HG03103 (cell line): ENCODE measurements at regions not wholly inside any gene's neighbourhood (a gene's known extent, or its start where the extent isn't known, plus 50 kb on each side); places are given as distances from the start of the nearest gene placed in this dataset.
A peak's percentile ranks its signal among the peaks of the same experiment; 100 is the strongest.
"Not testable (repeated sequence)": the region's sequence is repeated elsewhere in the genome, so short reads cannot be mapped to it uniquely, and the experiment has no call there.

Experiments used
- ATAC-seq: cut with Tn5 transposase; IDR thresholded peaks from one replicate; pipeline ENCODE4 v1.9.1; 2021; ENCODE audit warnings: low read depth; ENCODE audit not compliant: unreplicated experiment

DNA sequence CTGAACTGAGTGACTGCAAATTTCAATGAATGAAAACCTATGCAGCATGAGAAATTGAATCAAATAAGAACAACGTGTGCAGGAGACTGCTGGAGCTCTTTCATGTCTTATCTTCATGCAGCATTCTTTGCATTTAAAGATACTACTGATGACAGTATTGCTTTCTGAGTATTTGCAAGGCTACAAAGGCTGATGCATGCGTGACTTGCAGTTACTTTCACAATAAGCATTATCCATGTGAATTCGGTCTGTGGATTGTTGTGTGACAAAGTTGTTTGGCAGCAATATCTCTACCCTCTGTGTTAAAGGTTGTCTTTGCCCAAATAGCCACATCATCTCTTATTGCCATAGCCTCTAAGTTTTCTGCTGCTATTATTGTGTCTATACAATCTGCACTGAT lies 102.1 kb upstream of the FBXL17 start:
- no peak for ATAC-seq

DNA sequence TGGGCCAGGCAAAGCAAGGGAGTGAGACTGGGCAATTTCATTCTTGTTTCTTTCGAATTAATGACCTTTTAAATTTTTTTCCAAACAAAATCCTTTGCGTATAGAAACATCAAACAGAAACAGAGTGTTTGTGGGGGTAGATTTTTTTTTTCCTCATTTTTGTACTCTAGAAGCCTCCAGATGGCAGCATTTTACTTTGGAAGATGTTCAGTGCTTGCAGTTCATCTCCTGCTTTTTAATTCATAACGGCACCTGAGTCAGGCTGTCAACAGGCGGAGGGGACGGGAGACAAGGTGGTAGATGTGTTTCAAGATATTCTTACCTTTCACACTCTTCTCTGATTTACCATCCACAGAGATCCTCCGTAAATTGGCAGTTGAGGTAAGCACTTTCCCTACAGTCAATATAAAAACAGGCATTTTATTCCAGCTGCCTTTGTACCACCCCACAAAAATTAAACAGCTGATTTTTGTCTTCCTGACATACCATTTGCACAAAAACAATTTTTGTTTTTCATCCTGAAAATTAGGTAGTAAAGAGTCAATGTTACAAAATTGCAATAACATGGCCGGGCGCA lies 99.5 kb upstream of the FBXL17 start:
- ATAC-seq: peak; percentile 71

DNA sequence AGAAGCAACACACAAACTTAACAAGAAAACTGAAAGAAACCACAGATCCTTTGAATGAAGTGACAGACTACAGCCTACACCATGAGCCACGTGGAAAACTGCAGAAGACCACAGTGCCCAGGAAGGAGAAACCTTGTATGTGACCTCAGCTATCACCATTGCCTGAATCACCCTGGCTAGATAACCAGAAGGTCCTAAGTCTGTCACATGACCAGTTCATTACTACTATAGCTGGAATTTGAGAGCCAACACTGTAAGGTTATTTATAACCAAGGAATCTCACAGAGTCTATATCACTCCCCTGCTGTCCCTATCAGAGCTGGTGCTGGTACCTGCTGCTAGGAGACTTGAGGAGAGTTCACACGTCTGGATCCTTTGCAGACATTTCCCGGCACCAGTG lies 90.3 kb upstream of the FBXL17 start:
- ATAC-seq: no peak

DNA sequence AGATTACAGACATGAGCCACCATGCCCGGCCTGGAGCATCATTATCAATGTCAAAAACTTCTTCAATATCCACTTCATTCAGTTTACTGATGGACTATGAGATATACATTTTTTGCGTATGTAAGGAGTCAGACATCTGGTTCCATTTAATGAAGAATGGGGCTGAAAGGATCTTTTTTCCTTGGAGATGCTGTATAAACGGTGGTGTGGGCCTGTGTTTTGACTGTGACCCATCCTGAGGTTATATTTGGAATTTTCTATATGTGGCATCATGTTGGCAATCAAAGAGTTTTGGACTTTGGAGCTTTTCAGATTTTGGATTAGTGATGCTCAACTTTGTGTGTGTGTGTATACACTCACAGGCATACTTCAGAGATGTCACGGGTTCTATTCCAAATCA lies 85.7 kb upstream of the FBXL17 start:
- no peak for ATAC-seq

DNA sequence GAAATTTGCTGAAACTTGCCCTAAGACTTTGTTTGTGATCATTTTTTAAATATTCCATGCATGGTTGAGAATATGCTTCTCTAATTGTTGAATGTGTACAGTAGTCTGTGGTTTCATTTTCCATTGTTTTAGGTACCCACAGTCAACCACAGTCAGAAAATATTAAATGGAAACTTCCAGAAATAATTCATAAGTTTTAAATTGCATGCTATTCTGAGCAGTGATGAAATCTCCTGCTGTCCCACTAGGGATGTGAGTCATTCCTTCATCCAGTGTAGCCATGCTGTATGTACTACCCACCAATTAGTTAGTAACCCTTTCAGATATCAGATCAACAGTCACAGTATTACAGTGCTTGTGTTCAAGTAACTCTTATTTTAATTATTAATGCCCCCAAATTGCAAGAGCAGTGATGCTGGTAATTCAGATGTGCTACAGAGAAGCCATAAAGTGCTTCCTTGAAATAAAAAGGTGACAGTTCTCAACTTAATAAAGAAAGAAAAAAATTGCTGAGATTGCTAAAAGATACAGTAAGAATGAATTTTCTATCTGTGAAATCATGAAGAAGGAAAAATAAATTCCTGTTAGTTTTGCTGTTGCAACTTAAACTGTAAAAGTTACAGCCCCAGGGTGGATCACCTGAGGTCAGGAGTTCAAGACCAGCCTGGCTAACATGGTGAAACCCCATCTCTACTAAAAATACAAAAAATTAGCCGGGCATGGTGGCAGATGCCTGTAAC lies 79.9 kb upstream of the FBXL17 start:
- no peak for ATAC-seq

DNA sequence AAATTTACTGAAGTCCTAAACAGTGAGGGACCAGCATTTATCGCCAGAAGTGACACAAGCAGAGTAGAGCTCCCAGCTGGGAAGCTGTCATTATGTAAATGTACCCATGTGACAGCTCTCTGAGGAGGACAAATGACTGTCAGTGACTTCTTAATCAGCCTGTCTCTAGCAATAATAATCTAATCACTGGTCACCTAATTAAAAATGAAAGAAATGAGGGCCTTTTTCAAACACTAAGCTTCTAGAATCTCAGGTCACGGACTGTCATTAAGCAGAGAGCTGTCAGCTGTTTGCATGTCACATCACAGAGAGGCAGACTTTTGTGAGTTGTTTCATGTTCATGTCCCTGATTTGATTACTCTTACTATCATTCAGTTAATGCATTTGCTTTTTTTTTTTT lies 77.9 kb upstream of the FBXL17 start:
- no peak for ATAC-seq

DNA sequence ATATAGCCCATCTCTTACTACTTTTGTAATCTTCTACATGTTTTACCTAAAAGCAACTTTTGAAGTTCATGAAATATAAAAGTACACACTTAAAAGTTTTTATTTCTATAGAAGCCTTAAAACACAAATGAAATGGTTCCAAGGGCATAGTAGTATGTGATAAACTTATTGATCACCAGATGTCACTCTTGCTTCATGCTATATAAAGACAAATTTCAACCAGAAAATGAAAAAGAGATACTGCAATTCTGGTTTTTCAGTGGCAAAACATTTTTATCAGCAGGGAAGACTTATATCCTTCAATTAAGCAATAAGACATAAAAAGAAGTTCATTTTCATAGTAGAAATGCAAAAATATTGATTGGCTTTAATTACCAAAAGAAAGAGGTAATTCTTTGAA lies 69.4 kb upstream of the FBXL17 start:
- ATAC-seq: no peak

DNA sequence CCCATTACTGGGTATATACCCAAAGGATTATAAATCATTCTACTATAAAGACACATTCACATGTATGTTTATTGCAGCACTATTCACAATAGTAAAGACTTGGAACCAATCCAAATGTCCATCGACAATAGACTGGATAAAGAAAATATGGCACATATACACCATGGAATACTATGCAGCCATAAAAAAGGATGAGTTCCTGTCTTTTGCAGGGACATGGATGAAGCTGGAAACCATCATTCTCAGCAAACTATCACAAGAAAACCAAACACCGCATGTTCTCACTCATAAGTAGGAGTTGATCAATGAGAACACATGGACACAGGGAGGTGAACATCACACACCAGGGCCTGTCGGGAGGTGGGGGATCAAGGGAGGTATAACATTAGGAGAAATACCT lies 62.2 kb upstream of the FBXL17 start:
- not testable (repeated sequence) for ATAC-seq

DNA sequence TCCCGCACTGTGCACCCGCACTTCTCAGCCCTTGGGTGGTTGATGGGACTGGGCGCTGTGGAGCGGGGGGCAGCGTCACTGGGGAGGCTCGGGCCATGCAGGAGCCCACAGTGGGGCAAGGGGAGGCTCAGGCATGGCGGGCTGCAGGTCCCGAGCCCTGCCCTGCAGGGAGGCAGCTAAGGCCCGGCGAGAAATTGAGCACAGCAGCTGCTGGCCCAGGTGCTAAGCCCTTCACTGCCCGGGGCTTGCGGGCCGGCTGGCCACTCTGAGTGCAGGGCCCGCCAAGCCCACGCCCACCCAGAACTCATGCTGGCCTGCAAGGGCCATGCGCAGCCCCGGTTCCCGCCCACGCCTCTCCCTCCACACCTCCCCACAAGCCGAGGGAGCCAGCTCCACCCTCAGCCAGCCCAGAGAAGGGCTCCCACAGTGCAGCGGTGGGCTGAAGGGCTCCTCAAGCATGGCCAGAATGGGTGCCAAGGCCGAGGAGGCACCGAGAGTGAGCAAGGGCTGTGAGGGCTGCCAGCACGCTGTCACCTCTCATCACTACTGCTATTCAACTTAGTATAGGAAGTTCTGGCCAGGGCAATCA lies 60.3 kb upstream of the FBXL17 start:
- ATAC-seq: not testable (repeated sequence)

DNA sequence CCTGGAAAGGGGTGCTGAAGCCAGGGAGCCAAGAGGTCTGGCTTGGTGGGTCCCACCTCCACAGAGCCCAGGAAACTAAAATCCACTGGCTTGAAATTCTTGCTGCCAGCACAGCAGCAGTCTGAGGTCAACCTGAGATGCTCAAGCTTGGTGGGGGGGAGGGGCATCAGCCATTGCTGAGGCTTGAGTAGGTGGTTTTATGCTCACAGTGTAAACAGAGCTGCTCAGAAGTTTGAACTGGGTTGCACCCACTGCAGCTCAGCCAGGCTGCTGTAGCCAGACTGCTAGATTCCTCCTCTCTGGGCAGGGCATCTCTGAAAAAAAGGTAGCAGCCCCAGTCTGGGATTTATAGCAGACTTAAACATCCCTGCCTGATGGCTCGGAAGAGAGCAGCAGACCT lies 55.5 kb upstream of the FBXL17 start:
- no peak for ATAC-seq

DNA sequence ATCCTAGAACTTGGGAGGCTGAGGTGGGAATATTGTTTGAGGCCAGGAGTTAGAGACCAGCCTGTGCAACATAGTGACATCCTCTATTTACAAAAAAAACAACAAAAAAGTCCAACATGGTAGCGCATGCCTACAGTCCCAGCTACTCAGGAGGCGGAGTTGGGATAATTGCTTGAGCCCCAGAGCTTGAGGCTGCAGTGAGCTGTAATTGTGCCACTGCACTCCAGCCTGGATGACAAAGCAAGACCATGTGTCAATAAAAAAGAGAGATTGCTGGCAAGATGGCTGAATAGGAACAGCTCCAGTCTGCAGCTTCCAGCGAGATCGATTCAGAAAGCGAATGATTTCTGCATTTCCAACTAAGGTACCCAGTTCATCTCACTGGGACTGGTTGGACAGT lies 54.8 kb upstream of the FBXL17 start:
- ATAC-seq: no peak

DNA sequence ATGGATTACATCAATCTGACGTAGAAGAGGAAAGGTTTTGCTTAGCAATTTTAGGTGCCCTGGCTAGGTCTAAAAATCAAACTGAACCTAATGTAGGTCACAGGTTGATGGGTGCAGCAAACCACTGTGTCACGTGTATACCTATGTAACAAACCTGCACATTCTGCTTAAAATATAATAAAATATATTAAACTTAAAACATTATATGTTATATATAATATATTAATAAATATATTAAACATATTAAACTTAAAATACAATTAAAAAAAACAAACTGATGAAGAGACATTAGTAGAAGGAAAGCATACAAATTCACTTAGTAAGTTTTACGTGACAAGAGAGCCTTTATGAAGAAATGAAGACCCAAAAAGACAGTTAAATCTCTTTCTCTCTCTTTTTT lies 51.7 kb upstream of the FBXL17 start:
- ATAC-seq: no peak

DNA sequence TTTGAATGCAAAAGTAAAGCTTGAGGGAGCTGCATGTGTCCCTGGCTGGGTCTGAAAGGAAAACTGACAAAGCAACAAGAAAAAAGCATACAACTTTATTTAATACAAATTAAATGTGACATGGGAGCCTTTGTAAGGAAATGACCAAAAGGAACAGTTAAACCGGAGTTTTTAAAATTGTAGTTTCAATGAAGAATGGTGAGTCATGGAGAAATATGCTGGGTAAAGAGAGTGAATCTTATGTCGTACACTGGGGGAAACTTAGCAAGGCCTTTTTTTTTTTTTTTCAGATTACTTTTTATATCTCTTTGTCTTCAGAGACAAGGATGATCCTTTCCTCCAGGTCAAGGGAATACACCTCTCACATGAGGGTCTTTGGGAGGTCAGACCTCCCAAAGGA lies 50.1 kb upstream of the FBXL17 start:
- no peak for ATAC-seq
